H1 (cell line): ENCODE measurements at regions not wholly inside any gene's neighbourhood (a gene's known extent, or its start where the extent isn't known, plus 50 kb on each side); places are given as distances from the start of the nearest gene placed in this dataset.

Experiments used
- E2F6 ChIP-seq: IDR thresholded peaks from 2 replicates; pipeline ENCODE4 v1.6.1; 2012; ENCODE audit warnings: inconsistent platforms
- SUZ12 ChIP-seq: fragments of 200-600 bp; sonication (generic); IDR thresholded peaks from 2 replicates; pipeline ENCODE4 v1.6.1; 2012; ENCODE audit warnings: mild to moderate bottlenecking, inconsistent platforms, low read length, moderate library complexity, mixed read lengths

- no peak for TF ChIP-seq SUZ12
- no peak for TF ChIP-seq E2F6
These were observed 156.5 kb upstream of the SLCO3A1 start (continued) for GRCh38 chr15:91696981-91697380.
